ENCODE measurements at regions not wholly inside any gene's neighbourhood (a gene's known extent, or its start where the extent isn't known, plus 50 kb on each side); places are given as distances from the start of the nearest gene placed in this dataset.

GRCh38 chr4:151865744-151866591 lies 105.2 kb upstream of the GATB start:
- no peak overlapping the region for H3K27ac ChIP-seq (ENCODE audit: low read depth, low read length)
- no peaks in the 10 kb centered on the region for H3K36me3 ChIP-seq (ENCODE audit: control insufficient read depth in 1 of 2, insufficient read depth in 2 of 2, low read length in 2 of 2)
- ATAC-seq (no peak), DNase-seq (ENCODE audit: low read depth, low spot score) (no peak)
- ChIA-PET CTCF (no interaction called here), POLR2A (no interaction called here), RAD21 (ENCODE audit: low non-redundant PET in 1 of 2, low total read pairs in 2 of 2, uncharacterized antibody in 2 of 2, unreplicated experiment in 2 of 2) (no interaction called here)
- H3K9me2 ChIP-seq (ENCODE audit: insufficient read depth), result no peaks in the 10 kb centered on the region
- H2AFZ ChIP-seq (ENCODE audit: low read depth, low read length, poor library complexity, severe bottlenecking), result no peak overlapping the region
- no peaks in the 10 kb centered on the region for H3K9me3 ChIP-seq (ENCODE audit: control insufficient read depth in 1 of 2, insufficient read depth in 1 of 2, low read depth in 1 of 2, low read length in 2 of 2)
- H3K9ac ChIP-seq (ENCODE audit: low read length), result no peak overlapping the region
- BruUV-seq (replicated peaks), result no TSS peak
- intact Hi-C loops (cut with micrococcal nuclease), result no loop called here
- H3K27me3 ChIP-seq (ENCODE audit: insufficient read depth, low read length), result peaks cover 2% of the 10 kb centered on the region
- no peak overlapping the region for H3K4me2 ChIP-seq (ENCODE audit: low read length)
- TF ChIP-seq EZH2phosphoT487 (IDR thresholded peaks at IDR 0.05; ENCODE audit: borderline replicate concordance), result no peak
- no peak for TF ChIP-seq TCF7L2 (IDR thresholded peaks at IDR 0.05; ENCODE audit: borderline replicate concordance, extremely low read depth, insufficient read depth, insufficient read length)
- H3K4me3 ChIP-seq (replicated peaks in 1 of 2; ENCODE audit: low read depth in 1 of 2, low read length in 2 of 2), result no peak overlapping the region
- no peaks in the 10 kb centered on the region for H4K20me1 ChIP-seq (ENCODE audit: insufficient read depth)
- no peaks in the 10 kb centered on the region; a peak in 1 of 4 replicates for H3K4me1 ChIP-seq (ENCODE audit: control insufficient read depth in 1 of 2, insufficient read depth in 2 of 2, low read length in 2 of 2)
- no peaks in the 10 kb centered on the region for H3K79me2 ChIP-seq (ENCODE audit: insufficient read depth, low read length)

GRCh38 chr4:151865312-151865711 lies 104.5 kb upstream of the GATB start:
- Histone ChIP-seq H3K4me1 (ENCODE audit: control insufficient read depth in 1 of 2, insufficient read depth in 2 of 2, low read length in 2 of 2) (no peaks in the 10 kb centered on the region; a peak in 1 of 4 replicates), H3K9me3 (ENCODE audit: control insufficient read depth in 1 of 2, insufficient read depth in 1 of 2, low read depth in 1 of 2, low read length in 2 of 2) (no peaks in the 10 kb centered on the region), H3K79me2 (ENCODE audit: insufficient read depth, low read length) (no peaks in the 10 kb centered on the region), H3K4me2 (ENCODE audit: low read length) (no peak overlapping the region), H3K9me2 (ENCODE audit: insufficient read depth) (no peaks in the 10 kb centered on the region), H3K36me3 (ENCODE audit: control insufficient read depth in 1 of 2, insufficient read depth in 2 of 2, low read length in 2 of 2) (no peaks in the 10 kb centered on the region), H2AFZ (ENCODE audit: low read depth, low read length, poor library complexity, severe bottlenecking) (no peak overlapping the region), H3K9ac (ENCODE audit: low read length) (no peak overlapping the region), H3K27ac (ENCODE audit: low read depth, low read length) (no peak overlapping the region), H3K4me3 (replicated peaks in 1 of 2; ENCODE audit: low read depth in 1 of 2, low read length in 2 of 2) (no peak overlapping the region), H3K27me3 (ENCODE audit: insufficient read depth, low read length) (peaks cover 7% of the 10 kb centered on the region), H4K20me1 (ENCODE audit: insufficient read depth) (no peaks in the 10 kb centered on the region)
- DNase-seq (ENCODE audit: low read depth, low spot score) (no peak), ATAC-seq (no peak)
- ChIA-PET CTCF (no interaction called here), RAD21 (ENCODE audit: low non-redundant PET in 1 of 2, low total read pairs in 2 of 2, uncharacterized antibody in 2 of 2, unreplicated experiment in 2 of 2) (no interaction called here), POLR2A (no interaction called here)
- intact Hi-C loops (cut with micrococcal nuclease), result no loop called here
- TF ChIP-seq EGR1 (IDR thresholded peaks at IDR 0.05; ENCODE audit: low read depth) (no peak), EZH2phosphoT487 (IDR thresholded peaks at IDR 0.05; ENCODE audit: borderline replicate concordance) (no peak), CEBPB (IDR thresholded peaks at IDR 0.05; ENCODE audit: low read depth) (no peak), REST (IDR thresholded peaks at IDR 0.05; ENCODE audit: low read depth) (no peak), YY1 (IDR thresholded peaks at IDR 0.05; ENCODE audit: extremely low read depth, insufficient replicate concordance, low read depth, low read length) (no peak)
- BruUV-seq (replicated peaks), result no TSS peak
